HG02610 (cell line): ENCODE measurements at regions not wholly inside any gene's neighbourhood (a gene's known extent, or its start where the extent isn't known, plus 50 kb on each side); places are given as distances from the start of the nearest gene placed in this dataset.

Experiments
- ATAC-seq: cut with Tn5 transposase; IDR thresholded peaks from one replicate; pipeline ENCODE4 v1.9.1; 2021; ENCODE audit warnings: mild to moderate bottlenecking, moderate library complexity; ENCODE audit not compliant: unreplicated experiment

DNA sequence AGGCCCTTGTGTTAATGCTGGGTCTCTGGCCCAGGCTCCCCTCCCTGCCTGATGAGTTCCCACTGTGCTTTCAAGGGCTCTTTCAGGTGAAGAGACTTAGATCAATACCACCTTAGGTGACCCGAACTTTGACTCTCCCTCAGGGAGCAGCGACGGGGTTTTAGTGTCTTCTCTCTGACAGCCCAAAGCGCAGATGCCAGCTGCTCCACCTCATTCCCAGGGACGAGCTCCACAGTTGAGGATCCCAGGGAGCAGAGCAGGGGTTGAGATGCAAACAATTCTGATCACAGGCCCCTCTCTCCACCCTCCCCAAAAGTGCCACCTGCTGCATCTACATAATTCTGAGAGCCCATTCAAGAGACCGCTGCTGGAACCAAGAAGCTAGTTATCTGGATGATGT, 265.1 kb downstream of the TJP1 start:
- ATAC-seq, result no peak

DNA sequence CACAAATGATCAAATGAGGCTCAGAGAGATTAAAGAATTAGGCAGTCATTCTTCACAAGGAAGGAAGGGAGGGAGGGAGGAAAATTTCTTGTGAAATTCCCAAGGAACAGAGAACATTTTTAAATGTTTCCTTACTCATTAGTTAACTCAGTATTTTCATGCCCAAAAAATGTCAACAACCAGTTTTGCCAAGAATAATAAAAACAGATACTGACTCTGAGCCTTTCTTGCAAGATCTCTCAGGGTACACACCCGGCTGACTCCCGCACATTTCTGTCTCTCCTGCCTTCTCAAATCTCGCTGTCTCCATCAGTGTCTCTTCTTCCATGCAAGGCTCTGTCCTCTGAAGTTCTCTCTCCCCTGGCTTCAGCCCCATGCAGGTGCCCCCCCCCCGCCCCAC, 265.9 kb downstream of the TJP1 start:
- no peak for ATAC-seq

GRCh38 chr15:29554531-29554930, 267.7 kb downstream of the TJP1 start:
- ATAC-seq, result no peak

GRCh38 chr15:29550834-29551465, 271.3 kb downstream of the TJP1 start:
- no peak for ATAC-seq

- ATAC-seq, result no peak
Observed at GRCh38 chr15:29548006-29548405, 274.3 kb downstream of the TJP1 start.

- ATAC-seq, result no peak
Observed at GRCh38 chr15:29544513-29545128, 275.0 kb upstream of the NSMCE3 start.

GRCh38 chr15:29542994-29543393, 273.4 kb upstream of the NSMCE3 start:
- ATAC-seq, result no peak

GRCh38 chr15:29541309-29541708, 271.7 kb upstream of the NSMCE3 start:
- ATAC-seq, result no peak

DNA sequence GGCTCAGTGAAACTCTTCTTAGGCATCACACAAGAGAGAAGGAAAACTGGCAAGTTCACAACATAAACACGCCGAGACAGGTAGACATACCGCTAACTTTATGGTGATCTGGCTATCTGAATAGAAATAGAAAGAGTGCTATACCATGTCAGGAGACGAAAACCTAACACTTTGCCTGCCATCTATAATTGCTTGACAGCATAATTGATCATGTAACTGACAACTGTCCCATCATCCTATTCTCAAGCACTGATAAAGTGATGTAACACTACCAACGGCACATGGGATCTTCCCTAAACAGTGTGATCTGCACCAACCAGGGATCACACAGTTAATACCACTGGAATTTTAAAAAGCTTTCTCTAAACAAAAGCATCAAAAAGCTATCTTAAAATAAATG, 270.9 kb upstream of the NSMCE3 start:
- ATAC-seq, result no peak

DNA sequence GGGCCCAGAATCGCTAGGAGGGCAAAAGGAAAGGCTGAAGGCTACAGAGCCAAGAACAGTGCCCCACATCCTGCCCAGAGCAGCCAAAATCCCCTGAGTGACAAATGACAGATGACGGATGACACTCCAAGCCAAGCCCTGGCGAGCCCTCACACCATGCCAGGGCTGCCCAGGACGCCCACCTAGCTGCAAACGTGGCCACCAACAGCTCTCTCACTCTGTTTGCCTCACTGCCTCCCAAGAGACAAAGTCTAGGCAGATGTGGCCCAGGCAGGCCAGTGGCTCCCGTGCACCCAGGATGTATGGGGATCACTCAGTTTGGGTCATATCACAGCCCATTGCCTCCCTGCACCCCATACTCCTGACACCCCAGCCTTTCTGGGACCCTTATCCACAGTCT, 270.1 kb upstream of the NSMCE3 start:
- ATAC-seq, result no peak

DNA sequence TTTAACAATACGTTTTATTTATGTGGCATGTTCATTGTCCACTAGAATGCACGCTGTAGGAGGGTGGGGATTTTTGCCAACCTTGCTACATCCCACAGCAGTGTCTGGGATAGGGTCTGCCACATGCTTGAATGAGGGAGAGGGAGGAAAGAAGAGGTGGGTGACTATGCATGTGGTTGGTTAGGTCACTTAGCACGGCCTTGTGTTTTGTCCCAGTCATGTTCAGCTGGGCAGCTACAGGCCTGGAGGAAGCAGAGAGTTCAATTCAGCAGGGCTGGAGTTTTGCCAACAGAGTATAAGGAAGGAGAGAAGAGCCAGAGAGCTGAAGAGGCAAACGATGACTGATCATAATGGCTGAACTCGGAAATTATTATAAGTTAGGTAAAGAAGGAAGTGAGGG, 268.4 kb upstream of the NSMCE3 start:
- no peak for ATAC-seq

- ATAC-seq, result no peak
Observed at GRCh38 chr15:29535952-29536351, 266.3 kb upstream of the NSMCE3 start.

- no peak for ATAC-seq
Observed at GRCh38 chr15:29534378-29534777, 264.8 kb upstream of the NSMCE3 start.

DNA sequence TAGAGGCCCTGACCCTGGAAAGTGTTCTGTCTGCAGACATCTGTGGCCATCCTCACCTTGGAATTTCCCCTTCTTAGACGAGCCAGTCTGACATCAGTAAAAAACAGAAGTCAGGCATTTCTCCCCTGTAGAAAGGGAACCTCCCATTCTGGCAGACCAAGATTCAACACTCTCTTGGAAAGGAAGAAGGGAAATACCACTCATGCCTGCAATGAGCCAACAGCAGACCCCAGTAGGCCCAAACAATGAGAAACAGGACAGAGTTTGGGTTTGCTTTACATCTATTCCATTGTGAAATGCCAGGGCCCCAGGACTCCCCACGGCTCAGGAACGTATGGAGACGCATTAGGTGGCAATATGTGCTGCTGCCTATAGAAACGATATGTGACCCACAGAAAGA, 264.0 kb upstream of the NSMCE3 start:
- no peak for ATAC-seq

DNA sequence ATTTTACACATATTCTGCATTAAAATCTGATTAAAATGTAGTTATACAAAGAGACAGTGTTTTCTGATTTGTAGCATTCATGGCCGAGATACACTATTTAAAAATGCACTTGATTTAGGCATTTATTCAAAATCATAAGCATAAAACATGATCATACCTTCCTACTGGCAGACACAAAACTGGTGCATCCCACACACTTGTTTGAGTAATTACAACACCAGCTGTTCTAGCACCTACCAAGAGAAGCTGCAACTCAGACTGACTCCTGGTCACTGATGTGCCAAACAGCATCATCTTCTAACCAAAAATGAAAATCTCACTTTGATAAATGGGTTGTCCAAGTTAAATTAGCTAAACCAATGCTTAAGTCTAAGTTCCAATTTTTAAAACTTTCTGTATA, 262.7 kb upstream of the NSMCE3 start:
- no peak for ATAC-seq

DNA sequence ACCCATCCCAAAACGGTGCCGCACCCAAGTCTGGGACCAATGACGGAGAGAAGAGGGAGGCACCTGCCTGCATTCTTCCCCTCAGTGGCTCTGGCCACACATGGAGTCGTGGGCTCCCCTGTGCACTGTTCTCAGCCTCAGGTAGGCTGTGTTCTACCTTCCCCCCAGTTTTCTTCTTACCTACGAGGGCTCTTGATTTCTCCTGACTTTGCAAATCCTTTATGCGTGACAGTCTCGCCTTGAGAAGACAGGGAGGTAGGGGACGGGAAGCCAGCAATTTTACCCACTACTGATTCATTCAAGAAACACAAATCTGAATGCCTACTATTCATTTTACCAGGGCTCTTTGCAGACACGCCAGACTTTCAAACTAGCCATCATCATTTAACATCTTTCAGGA, 261.3 kb upstream of the NSMCE3 start:
- ATAC-seq, result no peak

GRCh38 chr15:29529043-29529442, 259.4 kb upstream of the NSMCE3 start:
- ATAC-seq, result no peak

DNA sequence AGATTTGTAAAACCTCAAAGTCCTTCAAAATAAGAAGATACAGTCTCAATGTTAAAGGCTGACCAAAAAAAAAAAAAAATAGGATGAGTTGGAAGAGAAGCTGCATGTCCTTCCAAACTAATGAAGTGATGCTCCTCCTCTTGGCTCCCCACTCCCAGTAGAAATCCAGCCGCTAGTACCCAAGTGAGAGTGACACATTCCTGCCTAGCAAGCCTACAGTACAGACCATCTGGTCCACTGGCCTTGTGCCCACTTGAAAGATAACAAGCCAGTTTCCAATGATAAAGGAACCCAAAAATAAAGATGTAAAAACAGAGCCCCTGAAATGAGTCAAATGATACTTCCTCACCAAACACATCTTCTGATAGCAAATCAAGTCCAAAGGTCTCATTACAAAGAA, 258.7 kb upstream of the NSMCE3 start:
- ATAC-seq, result no peak

DNA sequence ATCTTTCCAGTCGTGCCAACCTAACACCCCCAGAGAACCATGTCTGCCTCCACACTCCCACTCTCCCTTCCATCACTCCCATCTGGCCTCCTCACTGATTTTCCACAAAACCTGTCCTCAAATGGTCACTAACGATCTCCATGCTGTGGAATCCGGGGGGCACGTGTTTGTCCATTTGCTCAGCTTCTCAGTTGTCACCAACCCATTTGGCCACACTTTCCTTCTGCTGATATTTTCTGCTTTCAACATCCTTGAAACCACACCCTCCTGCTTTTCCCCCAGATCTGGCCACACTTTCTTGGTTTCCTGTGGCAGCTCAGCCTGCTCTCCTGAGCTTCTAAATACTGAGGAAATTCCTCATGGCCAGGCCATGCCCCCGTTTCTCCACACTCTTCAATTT, 257.2 kb upstream of the NSMCE3 start:
- no peak for ATAC-seq

DNA sequence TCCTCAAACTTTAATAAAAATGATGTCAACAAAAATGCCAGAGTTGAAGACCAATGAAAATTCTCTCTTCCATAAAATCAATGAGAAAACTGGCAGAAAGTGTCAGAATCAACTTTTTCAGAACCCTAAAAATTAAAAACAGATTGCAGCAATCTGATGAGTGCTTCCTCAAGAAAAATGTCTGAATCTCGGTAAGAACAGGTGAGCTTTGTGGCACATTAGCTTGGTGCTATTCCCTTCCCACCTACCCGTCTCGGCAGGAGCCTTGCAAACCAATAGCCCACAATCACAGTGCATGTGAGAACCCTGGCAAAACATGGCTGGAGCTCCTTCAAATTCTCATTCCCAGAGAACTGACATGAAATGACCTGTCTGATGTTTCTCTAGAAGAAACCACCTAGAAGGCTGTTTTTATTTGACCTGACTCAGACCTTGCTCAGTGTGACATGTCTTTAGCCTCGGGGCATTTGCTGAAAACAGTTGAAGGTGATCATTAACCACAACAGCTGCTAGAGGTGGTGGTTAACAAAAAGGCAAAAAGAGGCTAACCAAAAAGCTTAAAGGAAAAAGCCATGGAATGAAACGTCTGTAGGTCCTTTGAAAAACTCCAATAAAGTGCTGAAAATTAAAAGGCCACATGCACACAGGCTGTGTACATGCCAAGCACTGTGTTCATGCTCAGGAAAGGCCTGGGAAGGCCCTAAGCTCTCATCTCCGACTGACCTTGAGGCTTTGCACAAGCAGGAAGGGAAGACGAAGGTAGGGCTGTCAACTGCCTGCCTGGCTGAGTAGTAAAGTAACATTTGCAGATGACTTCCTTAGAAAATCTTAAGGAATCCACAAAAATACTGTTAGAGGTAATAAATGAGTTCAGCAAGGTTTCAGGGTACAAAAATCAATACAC, 253.0 kb upstream of the NSMCE3 start:
- no peak for ATAC-seq

DNA sequence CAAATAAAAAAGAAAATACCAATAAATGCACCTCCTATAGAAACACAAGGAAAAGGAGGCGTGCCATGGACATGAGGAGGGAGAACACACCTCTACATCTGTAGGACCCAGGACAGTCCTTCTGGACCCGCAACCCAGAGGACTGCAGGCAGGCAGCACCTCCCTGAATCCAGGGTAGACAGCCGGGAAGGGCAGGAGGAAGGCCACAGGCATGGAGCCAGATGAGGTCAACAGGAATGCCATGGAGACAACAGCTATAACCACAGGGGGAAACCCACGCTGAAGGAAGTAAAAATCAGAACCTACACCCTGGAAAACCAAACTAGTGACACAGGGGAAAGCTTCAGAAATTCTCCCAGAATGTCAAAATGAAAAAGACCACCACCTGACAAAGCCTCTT, 248.8 kb upstream of the NSMCE3 start:
- no peak for ATAC-seq

GRCh38 chr15:29517829-29518228, 248.2 kb upstream of the NSMCE3 start:
- no peak for ATAC-seq
